ENCODE measurements at regions not wholly inside any gene's neighbourhood (a gene's known extent, or its start where the extent isn't known, plus 50 kb on each side); places are given as distances from the start of the nearest gene placed in this dataset.

- H3K4me1 ChIP-seq (ENCODE audit: control insufficient read depth in 4 of 4, insufficient read depth in 4 of 4, low read length in 3 of 4), result no peaks in the 10 kb centered on the region
- no peak overlapping the region for H3K4me3 ChIP-seq (ENCODE audit: low read depth in 1 of 3, low read length in 3 of 3)
- no peak overlapping the region for H3K27ac ChIP-seq (ENCODE audit: low read depth in 1 of 2, low read length in 2 of 2)
- no peaks in the 10 kb centered on the region for H3K27me3 ChIP-seq (ENCODE audit: control insufficient read depth in 4 of 4, insufficient read depth in 4 of 4, low read length in 3 of 4)
- no peak for TF ChIP-seq FOXA2 (IDR thresholded peaks at IDR 0.05)
- TF ChIP-seq GABPA (IDR thresholded peaks at IDR 0.05 in 1 of 2, conservative IDR thresholded peaks at IDR 0.05 in 1 of 2), result no peak
- TF ChIP-seq ATF3 (IDR thresholded peaks at IDR 0.05), result no peak
- no peak for TF ChIP-seq ZBTB33 (IDR thresholded peaks at IDR 0.05)
- TF ChIP-seq EGR1 (IDR thresholded peaks at IDR 0.05; ENCODE audit: low read depth in 2 of 2), result no peak
- TF ChIP-seq RXRA (IDR thresholded peaks at IDR 0.05), result no peak
- TF ChIP-seq YY1 (IDR thresholded peaks at IDR 0.05), result no peak
- no peak for TF ChIP-seq HNF4G (IDR thresholded peaks at IDR 0.05)
- TF ChIP-seq RAD21 (IDR thresholded peaks at IDR 0.05), result no peak
- TF ChIP-seq JUND (IDR thresholded peaks at IDR 0.05), result no peak
- no peak for TF ChIP-seq HNF4A (conservative IDR thresholded peaks at IDR 0.05)
- TF ChIP-seq CTCF (IDR thresholded peaks at IDR 0.05; ENCODE audit: low read depth, low read length, missing input control), result no peak
- no peak for TF ChIP-seq REST (IDR thresholded peaks at IDR 0.05)
- no peaks in the 10 kb centered on the region for H3K9me3 ChIP-seq (ENCODE audit: control insufficient read depth in 4 of 4, low read length in 3 of 4)
- WGBS, result 86% methylated on average over 8 of the region's 8 CpGs
- H3K9ac ChIP-seq (ENCODE audit: low read depth in 1 of 2, low read length in 2 of 2), result no peak overlapping the region
- no peaks in the 10 kb centered on the region for H3K36me3 ChIP-seq (ENCODE audit: control insufficient read depth in 4 of 4, insufficient read depth in 3 of 4, low read depth in 1 of 4, low read length in 3 of 4)
- no peak for DNase-seq (ENCODE audit: low spot score)
Observed at GRCh38 chr11:119796363-119797060, 67.5 kb upstream of the NECTIN1 start.

GRCh38 chr11:119795690-119796089, 66.7 kb upstream of the NECTIN1 start:
- H3K4me1 ChIP-seq (ENCODE audit: control insufficient read depth in 4 of 4, insufficient read depth in 4 of 4, low read length in 3 of 4), result no peaks in the 10 kb centered on the region
- H3K9ac ChIP-seq (ENCODE audit: low read depth in 1 of 2, low read length in 2 of 2), result no peak overlapping the region
- no peaks in the 10 kb centered on the region for H3K27me3 ChIP-seq (ENCODE audit: control insufficient read depth in 4 of 4, insufficient read depth in 4 of 4, low read length in 3 of 4)
- H3K9me3 ChIP-seq (ENCODE audit: control insufficient read depth in 4 of 4, low read length in 3 of 4), result no peaks in the 10 kb centered on the region
- H3K4me3 ChIP-seq (ENCODE audit: low read depth in 1 of 3, low read length in 3 of 3), result no peak overlapping the region
- no peak for DNase-seq (ENCODE audit: low spot score)
- H3K36me3 ChIP-seq (ENCODE audit: control insufficient read depth in 4 of 4, insufficient read depth in 3 of 4, low read depth in 1 of 4, low read length in 3 of 4), result no peaks in the 10 kb centered on the region
- WGBS, result 94% methylated on average over 5 of the region's 5 CpGs
- H3K27ac ChIP-seq (ENCODE audit: low read depth in 1 of 2, low read length in 2 of 2), result no peak overlapping the region
- TF ChIP-seq YY1 (IDR thresholded peaks at IDR 0.05) (no peak), EGR1 (IDR thresholded peaks at IDR 0.05; ENCODE audit: low read depth in 2 of 2) (no peak), TAF1 (conservative IDR thresholded peaks at IDR 0.05) (no peak), REST (IDR thresholded peaks at IDR 0.05) (no peak), MAX (IDR thresholded peaks at IDR 0.05) (no peak), ATF3 (IDR thresholded peaks at IDR 0.05) (no peak), ZBTB33 (IDR thresholded peaks at IDR 0.05) (no peak), HNF4A (conservative IDR thresholded peaks at IDR 0.05) (no peak)

Data from liver (tissue), 8 donors.